Smooth muscle cell of the brain vasculature (primary cell): ENCODE measurements at regions not wholly inside any gene's neighbourhood (a gene's known extent, or its start where the extent isn't known, plus 50 kb on each side); places are given as distances from the start of the nearest gene placed in this dataset.

Source experiments
- DNase-seq: peaks from one replicate; pipeline ENCODE4 v3.0.0-alpha.2; 2012; ENCODE audit warnings: low read depth, low spot score

DNA sequence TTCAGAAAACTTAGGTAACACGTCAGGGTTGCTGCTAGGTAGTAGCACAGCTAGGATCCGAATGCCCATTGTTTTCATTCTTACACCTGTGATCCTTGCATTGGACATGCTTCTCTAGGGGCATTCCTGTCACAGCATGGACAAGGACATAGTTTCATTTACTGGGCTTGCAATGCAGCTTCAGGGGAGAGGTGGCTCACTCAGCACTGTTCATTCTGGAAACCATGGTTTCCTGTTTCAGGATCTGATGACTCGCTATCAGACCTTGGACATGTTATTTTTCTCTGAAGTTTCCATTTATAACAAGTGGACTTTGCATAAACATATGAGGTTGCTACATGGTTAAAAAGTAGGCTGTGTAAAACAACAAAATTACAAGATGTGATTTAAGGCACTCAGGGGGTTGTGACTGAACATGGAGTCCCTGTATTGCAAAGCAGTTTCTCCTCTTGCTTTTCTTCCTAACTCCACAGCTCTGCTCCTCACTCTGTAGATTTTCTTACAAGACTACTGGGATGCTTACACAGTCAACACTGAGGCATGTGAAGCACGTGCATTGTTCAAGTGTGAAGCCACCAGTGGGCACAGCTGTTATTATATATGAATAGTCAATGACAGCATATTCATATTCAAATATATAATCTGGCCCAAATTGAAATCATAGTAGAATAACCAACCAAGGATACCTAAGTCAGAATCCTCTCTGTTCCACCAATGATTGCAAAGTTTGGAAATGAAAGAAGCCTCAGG is 66.1 kb upstream of the STK32A start:
- DNase-seq: no peak

GRCh38 chr5:147169399-147169798 is 65.4 kb upstream of the STK32A start:
- DNase-seq: no peak

- no peak for DNase-seq
These were observed 64.9 kb upstream of the STK32A start for GRCh38 chr5:147169901-147170300.

DNA sequence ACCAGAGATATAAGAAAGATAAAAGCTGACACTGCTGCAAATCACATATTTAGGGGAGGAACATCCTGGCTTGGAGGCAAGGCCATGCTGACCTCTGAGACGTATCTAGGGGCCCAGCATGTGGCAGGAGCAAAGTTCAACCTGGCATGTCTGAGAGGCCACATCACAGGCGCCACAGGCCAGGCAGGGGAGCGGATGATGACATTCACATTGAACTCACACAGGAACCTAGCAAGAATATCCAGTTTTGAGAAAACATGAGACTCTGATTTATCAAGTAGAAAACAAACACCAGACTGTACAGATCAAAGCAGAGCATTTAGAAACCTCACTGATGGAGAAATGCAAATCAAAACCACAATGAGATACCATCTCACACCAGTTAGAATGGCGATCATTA is 64.2 kb upstream of the STK32A start:
- no peak for DNase-seq

DNA sequence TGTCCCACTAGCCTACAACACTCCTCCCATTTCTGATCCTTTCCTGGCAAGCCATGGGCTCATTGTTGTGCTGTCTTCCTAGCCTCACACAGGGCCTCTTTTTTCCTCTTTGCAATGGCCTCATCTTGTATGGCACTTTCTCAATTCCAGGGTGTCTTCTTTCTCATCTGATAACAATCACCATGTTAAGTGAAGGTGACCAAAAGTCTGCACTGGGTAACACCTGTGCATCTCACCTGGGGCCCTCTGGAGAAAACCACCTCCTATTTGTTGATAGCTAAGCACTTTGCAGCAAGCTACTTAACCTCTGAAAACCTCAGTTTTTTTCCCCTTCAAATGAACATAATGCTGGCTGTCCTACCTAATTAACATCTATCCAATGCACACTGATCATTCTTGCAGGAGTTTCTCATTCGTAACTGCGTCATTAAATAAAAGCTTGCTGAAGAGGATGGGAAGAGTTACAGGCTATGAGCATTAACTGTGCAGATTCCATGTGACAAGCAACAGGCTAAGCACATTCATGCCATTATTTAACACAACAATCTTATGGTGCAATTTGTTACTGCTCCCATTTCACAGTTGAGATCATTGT is 60.1 kb upstream of the STK32A start:
- DNase-seq: no peak

DNA sequence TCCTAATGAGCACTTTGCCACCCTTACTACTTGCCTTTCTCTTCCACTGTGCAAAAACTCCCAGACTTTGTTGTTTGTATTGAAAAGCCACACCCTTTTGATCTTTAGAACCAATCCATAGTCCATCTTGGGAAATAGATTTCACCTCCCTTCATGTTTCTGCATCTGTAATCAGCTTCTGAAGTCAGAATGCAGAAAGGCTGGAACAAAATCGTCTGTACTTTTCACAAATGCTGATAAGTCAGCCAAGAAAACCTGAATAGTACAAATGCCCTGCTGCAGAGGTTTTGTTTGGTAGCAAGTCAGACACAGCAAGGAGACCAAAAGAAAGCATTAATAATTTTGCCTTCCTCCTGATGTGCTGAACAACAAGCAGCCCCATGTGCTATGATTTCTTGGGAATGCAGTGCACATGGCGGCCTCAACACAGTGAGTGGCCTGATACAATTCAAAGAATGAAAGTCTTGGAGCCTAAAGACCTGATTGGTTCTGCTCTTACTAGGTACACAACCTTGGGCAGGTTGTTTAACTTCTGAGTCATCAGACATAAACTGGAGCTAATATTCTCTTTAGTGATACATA is 59.2 kb upstream of the STK32A start:
- no peak for DNase-seq

DNA sequence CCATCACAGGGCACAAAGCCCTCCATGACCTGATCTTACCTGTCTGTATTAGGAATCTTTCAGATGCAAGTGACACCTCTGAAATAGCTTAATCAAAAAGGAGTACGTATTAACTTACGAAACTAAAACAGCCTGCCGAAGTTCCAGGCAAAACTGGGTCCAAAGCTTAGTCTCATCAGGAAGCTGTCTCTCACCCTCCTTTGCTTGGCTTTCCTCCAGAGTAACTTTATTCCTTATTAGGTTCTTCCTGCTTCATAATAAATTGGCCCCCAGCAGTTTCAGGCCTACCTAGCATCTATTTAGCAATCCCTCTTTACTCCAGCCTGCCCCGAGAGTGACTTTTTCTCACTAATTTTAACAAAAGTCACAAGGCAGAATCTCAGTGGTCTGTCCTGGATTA is 58.4 kb upstream of the STK32A start:
- no peak for DNase-seq

DNA sequence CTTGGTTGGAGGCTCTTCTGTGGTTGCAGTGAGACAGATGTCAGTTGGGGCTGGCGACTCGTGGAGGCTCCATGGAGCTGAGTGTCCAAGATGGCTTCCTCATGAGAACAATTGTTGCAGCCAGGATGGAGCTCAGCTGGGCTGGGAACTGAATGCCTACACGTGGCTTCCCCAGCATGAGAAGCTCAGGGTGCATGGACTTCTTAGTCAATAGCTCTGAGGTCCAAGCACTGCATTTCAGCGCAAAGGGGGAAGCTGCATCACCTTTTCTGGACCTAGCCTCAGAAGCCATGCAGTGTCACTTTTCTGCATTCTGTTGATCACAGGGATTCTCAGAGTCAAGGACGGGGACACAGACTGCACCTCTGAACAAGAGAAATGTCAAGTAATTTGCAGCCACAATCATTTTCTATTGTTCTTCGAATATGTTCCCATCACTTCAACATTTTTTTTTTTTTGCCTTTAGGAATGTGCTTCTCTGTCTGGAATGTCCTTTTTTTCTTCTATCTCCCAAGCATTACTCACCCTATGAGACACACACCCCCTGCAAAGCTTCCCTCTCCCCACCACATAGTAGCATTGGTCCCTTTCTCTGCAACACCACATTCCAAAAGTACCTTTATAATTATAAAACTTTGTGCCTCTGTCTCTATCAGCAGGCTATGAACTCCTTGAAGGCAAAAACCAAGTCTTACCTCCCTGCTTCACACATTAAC is 57.5 kb upstream of the STK32A start:
- no peak for DNase-seq

GRCh38 chr5:147179562-147180147 is 55.2 kb upstream of the STK32A start:
- no peak for DNase-seq

- DNase-seq: no peak
These were observed 54.1 kb upstream of the STK32A start for GRCh38 chr5:147180751-147181150.
